ENCODE measurements at regions not wholly inside any gene's neighbourhood (a gene's known extent, or its start where the extent isn't known, plus 50 kb on each side); places are given as distances from the start of the nearest gene placed in this dataset.

DNA sequence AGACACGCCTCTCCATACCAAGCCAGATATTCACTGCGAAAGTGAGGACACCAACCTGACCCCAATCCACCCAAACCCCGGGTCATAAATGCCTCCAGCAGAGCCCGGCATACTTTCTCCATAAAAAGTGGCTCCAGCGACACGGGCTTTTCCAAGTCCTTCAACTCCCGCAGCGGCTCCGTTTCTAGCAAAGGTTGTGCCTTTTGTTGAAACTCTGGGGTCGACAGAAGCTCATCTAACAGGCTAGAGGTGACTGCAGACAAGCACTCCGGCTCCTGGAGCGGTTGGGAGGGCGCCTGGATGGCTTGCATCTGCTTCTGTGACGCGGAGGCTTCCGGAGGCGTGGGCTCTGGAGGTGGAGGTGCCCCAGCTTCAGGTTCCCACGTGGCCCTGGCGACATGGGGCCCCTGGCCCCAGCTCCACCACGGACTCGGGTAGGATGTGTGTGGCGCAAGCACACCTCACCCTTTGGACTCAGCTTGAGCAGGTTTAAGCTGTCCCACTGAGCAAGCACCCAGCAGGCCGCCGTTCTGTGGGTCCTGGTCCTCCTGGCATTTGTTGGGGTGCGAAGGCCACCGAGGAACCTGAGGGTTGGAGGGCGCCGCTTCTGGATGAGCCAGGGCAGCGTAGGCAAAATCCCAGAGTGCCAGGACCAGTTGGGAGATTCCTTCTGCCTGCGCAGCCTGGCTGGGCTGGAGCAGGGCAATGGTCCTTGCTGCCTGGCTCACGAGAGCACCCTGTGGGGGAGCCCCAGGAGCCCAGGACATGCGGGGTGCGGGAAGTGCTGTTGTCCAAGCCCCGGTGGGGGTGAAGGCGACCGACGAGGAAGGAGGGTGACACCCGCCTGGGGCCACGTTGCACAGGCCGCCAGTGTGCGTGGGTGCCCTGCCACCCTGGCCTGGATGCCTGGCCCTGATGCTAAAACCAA is 186.3 kb downstream of the ALG10 start:
- H3K27ac ChIP-seq (ENCODE audit: low read depth, low read length) = no peak overlapping the region
- H3K36me3 ChIP-seq (ENCODE audit: control insufficient read depth in 5 of 5, insufficient read depth in 5 of 5, low read length in 5 of 5) = no peaks in the 10 kb centered on the region
- no peak overlapping the region for H3K4me3 ChIP-seq (ENCODE audit: low read depth in 1 of 5, low read length in 5 of 5)
- no peaks in the 10 kb centered on the region for H3K9me3 ChIP-seq (ENCODE audit: control insufficient read depth in 5 of 5, low read length in 5 of 5)
- H3K27me3 ChIP-seq (ENCODE audit: control insufficient read depth in 5 of 5, insufficient read depth in 4 of 5, low read length in 5 of 5) = peaks cover 0 to 2% (median 0%) of the 10 kb centered on the region in 5 donors
- H3K9ac ChIP-seq (ENCODE audit: low read length in 5 of 5) = no peak overlapping the region
- peaks cover 0 to 2% (median 0%) of the 10 kb centered on the region in 5 donors for H3K4me1 ChIP-seq (ENCODE audit: control insufficient read depth in 5 of 5, insufficient read depth in 5 of 5, low read length in 5 of 5)

DNA sequence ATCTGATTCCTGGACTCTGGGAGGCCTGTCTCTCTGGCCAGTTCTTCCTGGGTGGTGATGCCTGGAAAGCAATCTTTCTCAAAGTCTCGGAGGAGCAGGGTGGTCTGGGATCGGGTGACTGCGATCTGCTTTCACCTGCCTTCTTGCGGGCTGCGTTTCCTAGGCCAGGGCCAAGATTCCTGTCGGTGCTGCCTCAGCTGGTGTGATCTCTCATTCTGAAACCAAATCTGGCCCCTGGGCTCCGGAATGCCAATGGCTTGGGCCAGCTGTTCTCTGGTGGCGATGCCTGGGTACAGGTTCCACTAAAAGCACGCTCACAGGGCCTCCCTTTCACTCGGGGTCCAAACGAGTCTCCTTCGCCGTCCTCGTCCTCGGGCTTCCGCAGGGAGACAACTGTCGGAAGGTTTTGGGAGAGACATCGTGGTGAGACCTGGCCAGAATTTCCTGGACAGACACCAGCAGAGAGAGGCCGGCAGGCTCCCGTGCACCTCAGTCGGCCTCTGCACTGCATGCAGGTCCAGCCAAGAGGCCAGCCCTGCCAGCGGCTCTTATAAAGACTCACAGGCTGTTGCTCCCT is 187.1 kb downstream of the ALG10 start:
- H3K9me3 ChIP-seq (ENCODE audit: control insufficient read depth in 5 of 5, low read length in 5 of 5) = no peaks in the 10 kb centered on the region
- H3K9ac ChIP-seq (ENCODE audit: low read length in 5 of 5) = no peak overlapping the region
- no peak overlapping the region for H3K4me3 ChIP-seq (ENCODE audit: low read depth in 1 of 5, low read length in 5 of 5)
- H3K36me3 ChIP-seq (ENCODE audit: control insufficient read depth in 5 of 5, insufficient read depth in 5 of 5, low read length in 5 of 5) = no peaks in the 10 kb centered on the region
- H3K27ac ChIP-seq (ENCODE audit: low read depth, low read length) = no peak overlapping the region
- H3K4me1 ChIP-seq (ENCODE audit: control insufficient read depth in 5 of 5, insufficient read depth in 5 of 5, low read length in 5 of 5) = peaks cover 0 to 2% (median 0%) of the 10 kb centered on the region in 5 donors
- peaks cover 0 to 2% (median 0%) of the 10 kb centered on the region in 5 donors for H3K27me3 ChIP-seq (ENCODE audit: control insufficient read depth in 5 of 5, insufficient read depth in 4 of 5, low read length in 5 of 5)

GRCh38 chr12:34210183-34210582 is 187.9 kb downstream of the ALG10 start:
- Histone ChIP-seq H3K27me3 (ENCODE audit: control insufficient read depth in 5 of 5, insufficient read depth in 4 of 5, low read length in 5 of 5) (peaks cover 0 to 2% (median 0%) of the 10 kb centered on the region in 5 donors), H3K9me3 (ENCODE audit: control insufficient read depth in 5 of 5, low read length in 5 of 5) (no peaks in the 10 kb centered on the region), H3K36me3 (ENCODE audit: control insufficient read depth in 5 of 5, insufficient read depth in 5 of 5, low read length in 5 of 5) (no peaks in the 10 kb centered on the region), H3K4me1 (ENCODE audit: control insufficient read depth in 5 of 5, insufficient read depth in 5 of 5, low read length in 5 of 5) (peaks cover 0 to 2% (median 0%) of the 10 kb centered on the region in 5 donors), H3K9ac (ENCODE audit: low read length in 5 of 5) (no peak overlapping the region), H3K4me3 (ENCODE audit: low read depth in 1 of 5, low read length in 5 of 5) (no peak overlapping the region), H3K27ac (ENCODE audit: low read depth, low read length) (no peak overlapping the region)

- no peak overlapping the region for H3K27ac ChIP-seq (ENCODE audit: low read depth, low read length)
- no peaks in the 10 kb centered on the region for H3K36me3 ChIP-seq (ENCODE audit: control insufficient read depth in 5 of 5, insufficient read depth in 5 of 5, low read length in 5 of 5)
- H3K9me3 ChIP-seq (ENCODE audit: control insufficient read depth in 5 of 5, low read length in 5 of 5) = no peaks in the 10 kb centered on the region
- H3K4me1 ChIP-seq (ENCODE audit: control insufficient read depth in 5 of 5, insufficient read depth in 5 of 5, low read length in 5 of 5) = peaks cover 0 to 2% (median 0%) of the 10 kb centered on the region in 5 donors
- peaks cover 0 to 2% (median 0%) of the 10 kb centered on the region in 5 donors for H3K27me3 ChIP-seq (ENCODE audit: control insufficient read depth in 5 of 5, insufficient read depth in 4 of 5, low read length in 5 of 5)
- no peak overlapping the region for H3K9ac ChIP-seq (ENCODE audit: low read length in 5 of 5)
- H3K4me3 ChIP-seq (ENCODE audit: low read depth in 1 of 5, low read length in 5 of 5) = no peak overlapping the region
Measured at GRCh38 chr12:34210689-34211530, 188.6 kb downstream of the ALG10 start.

GRCh38 chr12:34212651-34213050 is 190.4 kb downstream of the ALG10 start:
- Histone ChIP-seq H3K27me3 (ENCODE audit: control insufficient read depth in 5 of 5, insufficient read depth in 4 of 5, low read length in 5 of 5) (peaks cover 0 to 2% (median 0%) of the 10 kb centered on the region in 5 donors), H3K9me3 (ENCODE audit: control insufficient read depth in 5 of 5, low read length in 5 of 5) (no peaks in the 10 kb centered on the region)

DNA sequence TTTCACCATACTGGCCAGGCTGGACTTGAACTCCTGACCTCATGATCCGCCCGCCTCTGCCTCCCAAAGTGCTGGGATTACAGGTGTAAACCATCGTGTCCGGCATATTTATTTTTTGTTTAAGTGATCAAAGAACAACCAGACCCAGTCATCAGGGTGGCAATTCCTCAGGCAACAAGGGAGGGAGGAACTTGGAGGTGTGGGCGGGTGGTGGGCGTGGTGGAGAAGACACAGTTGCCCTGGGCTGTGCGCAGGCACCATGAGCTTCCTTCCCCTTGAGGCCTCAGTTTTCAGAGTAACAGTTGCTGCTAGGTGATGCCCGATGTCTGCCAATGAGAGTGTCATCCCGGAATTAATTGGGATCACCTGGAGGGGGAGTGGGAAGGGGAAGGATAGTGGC is 191.7 kb downstream of the ALG10 start:
- Histone ChIP-seq H3K4me3 (ENCODE audit: low read depth in 1 of 5, low read length in 5 of 5) (no peak overlapping the region), H3K9ac (ENCODE audit: low read length in 5 of 5) (no peak overlapping the region), H3K9me3 (ENCODE audit: control insufficient read depth in 5 of 5, low read length in 5 of 5) (no peaks in the 10 kb centered on the region), H3K4me1 (ENCODE audit: control insufficient read depth in 5 of 5, insufficient read depth in 5 of 5, low read length in 5 of 5) (peaks cover 2 to 9% (median 9%) of the 10 kb centered on the region in 5 donors), H3K27ac (ENCODE audit: low read depth, low read length) (no peak overlapping the region), H3K36me3 (ENCODE audit: control insufficient read depth in 5 of 5, insufficient read depth in 5 of 5, low read length in 5 of 5) (no peaks in the 10 kb centered on the region), H3K27me3 (ENCODE audit: control insufficient read depth in 5 of 5, insufficient read depth in 4 of 5, low read length in 5 of 5) (peaks cover 3 to 6% (median 4%) of the 10 kb centered on the region in 5 donors)

More at GRCh38 chr12:34212651-34213050, 190.4 kb downstream of the ALG10 start:
- H3K27ac ChIP-seq (ENCODE audit: low read depth, low read length) = no peak overlapping the region
- no peaks in the 10 kb centered on the region for H3K36me3 ChIP-seq (ENCODE audit: control insufficient read depth in 5 of 5, insufficient read depth in 5 of 5, low read length in 5 of 5)
- no peak overlapping the region for H3K4me3 ChIP-seq (ENCODE audit: low read depth in 1 of 5, low read length in 5 of 5)
- H3K9ac ChIP-seq (ENCODE audit: low read length in 5 of 5) = no peak overlapping the region
- peaks cover 0 to 2% (median 0%) of the 10 kb centered on the region in 5 donors for H3K4me1 ChIP-seq (ENCODE audit: control insufficient read depth in 5 of 5, insufficient read depth in 5 of 5, low read length in 5 of 5)

- H3K9ac ChIP-seq (ENCODE audit: low read length in 5 of 5) = no peak overlapping the region
- no peaks in the 10 kb centered on the region for H3K9me3 ChIP-seq (ENCODE audit: control insufficient read depth in 5 of 5, low read length in 5 of 5)
- peaks cover 2 to 11% (median 9%) of the 10 kb centered on the region in 5 donors for H3K4me1 ChIP-seq (ENCODE audit: control insufficient read depth in 5 of 5, insufficient read depth in 5 of 5, low read length in 5 of 5)
- H3K27me3 ChIP-seq (ENCODE audit: control insufficient read depth in 5 of 5, insufficient read depth in 4 of 5, low read length in 5 of 5) = peaks cover 3 to 12% (median 6%) of the 10 kb centered on the region in 5 donors
- no peak overlapping the region for H3K4me3 ChIP-seq (ENCODE audit: low read depth in 1 of 5, low read length in 5 of 5)
- no peak overlapping the region for H3K27ac ChIP-seq (ENCODE audit: low read depth, low read length)
- no peaks in the 10 kb centered on the region for H3K36me3 ChIP-seq (ENCODE audit: control insufficient read depth in 5 of 5, insufficient read depth in 5 of 5, low read length in 5 of 5)
Measured at GRCh38 chr12:34215213-34215892, 193.1 kb downstream of the ALG10 start.

- H3K27ac ChIP-seq (ENCODE audit: low read depth, low read length) = no peak overlapping the region
- no peaks in the 10 kb centered on the region for H3K9me3 ChIP-seq (ENCODE audit: control insufficient read depth in 5 of 5, low read length in 5 of 5)
- no peak overlapping the region for H3K9ac ChIP-seq (ENCODE audit: low read length in 5 of 5)
- no peaks in the 10 kb centered on the region for H3K36me3 ChIP-seq (ENCODE audit: control insufficient read depth in 5 of 5, insufficient read depth in 5 of 5, low read length in 5 of 5)
- H3K4me1 ChIP-seq (ENCODE audit: control insufficient read depth in 5 of 5, insufficient read depth in 5 of 5, low read length in 5 of 5) = peaks cover 2 to 11% (median 9%) of the 10 kb centered on the region in 5 donors
- peaks cover 3 to 12% (median 6%) of the 10 kb centered on the region in 5 donors for H3K27me3 ChIP-seq (ENCODE audit: control insufficient read depth in 5 of 5, insufficient read depth in 4 of 5, low read length in 5 of 5)
- H3K4me3 ChIP-seq (ENCODE audit: low read depth in 1 of 5, low read length in 5 of 5) = no peak overlapping the region
Measured at GRCh38 chr12:34215893-34216285, 193.6 kb downstream of the ALG10 start.

GRCh38 chr12:34217660-34218059 is 195.4 kb downstream of the ALG10 start:
- H3K9ac ChIP-seq (ENCODE audit: low read length in 5 of 5) = no peak overlapping the region
- peaks cover 0 to 11% (median 9%) of the 10 kb centered on the region in 5 donors for H3K4me1 ChIP-seq (ENCODE audit: control insufficient read depth in 5 of 5, insufficient read depth in 5 of 5, low read length in 5 of 5)
- H3K36me3 ChIP-seq (ENCODE audit: control insufficient read depth in 5 of 5, insufficient read depth in 5 of 5, low read length in 5 of 5) = no peaks in the 10 kb centered on the region
- H3K27me3 ChIP-seq (ENCODE audit: control insufficient read depth in 5 of 5, insufficient read depth in 4 of 5, low read length in 5 of 5) = peaks cover 3 to 12% (median 4%) of the 10 kb centered on the region in 5 donors
- no peak overlapping the region for H3K4me3 ChIP-seq (ENCODE audit: low read depth in 1 of 5, low read length in 5 of 5)
- H3K9me3 ChIP-seq (ENCODE audit: control insufficient read depth in 5 of 5, low read length in 5 of 5) = no peaks in the 10 kb centered on the region
- no peak overlapping the region for H3K27ac ChIP-seq (ENCODE audit: low read depth, low read length)
